ENCODE measurements at regions not wholly inside any gene's neighbourhood (a gene's known extent, or its start where the extent isn't known, plus 50 kb on each side); places are given as distances from the start of the nearest gene placed in this dataset.

DNA sequence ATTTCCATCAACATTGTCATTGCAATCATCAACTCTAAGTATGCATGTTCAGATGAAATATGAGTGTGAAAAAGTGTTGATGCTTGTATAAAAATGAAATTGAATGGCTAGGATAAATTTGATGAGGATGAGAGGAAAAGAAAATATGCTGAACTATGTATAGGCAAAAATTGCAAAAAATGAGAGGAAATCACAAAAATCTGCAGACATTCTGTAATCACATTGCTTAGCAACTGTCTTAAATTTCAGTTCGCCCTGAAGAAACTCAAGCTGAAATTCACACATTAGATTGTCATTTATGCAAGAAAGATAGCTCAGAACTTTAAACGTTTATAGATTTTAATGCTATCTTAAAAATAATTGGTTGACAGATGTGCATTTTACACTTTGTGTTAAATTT, 1098.8 kb upstream of the IGFBP7 start:
- TF ChIP-seq, protein P1, sequence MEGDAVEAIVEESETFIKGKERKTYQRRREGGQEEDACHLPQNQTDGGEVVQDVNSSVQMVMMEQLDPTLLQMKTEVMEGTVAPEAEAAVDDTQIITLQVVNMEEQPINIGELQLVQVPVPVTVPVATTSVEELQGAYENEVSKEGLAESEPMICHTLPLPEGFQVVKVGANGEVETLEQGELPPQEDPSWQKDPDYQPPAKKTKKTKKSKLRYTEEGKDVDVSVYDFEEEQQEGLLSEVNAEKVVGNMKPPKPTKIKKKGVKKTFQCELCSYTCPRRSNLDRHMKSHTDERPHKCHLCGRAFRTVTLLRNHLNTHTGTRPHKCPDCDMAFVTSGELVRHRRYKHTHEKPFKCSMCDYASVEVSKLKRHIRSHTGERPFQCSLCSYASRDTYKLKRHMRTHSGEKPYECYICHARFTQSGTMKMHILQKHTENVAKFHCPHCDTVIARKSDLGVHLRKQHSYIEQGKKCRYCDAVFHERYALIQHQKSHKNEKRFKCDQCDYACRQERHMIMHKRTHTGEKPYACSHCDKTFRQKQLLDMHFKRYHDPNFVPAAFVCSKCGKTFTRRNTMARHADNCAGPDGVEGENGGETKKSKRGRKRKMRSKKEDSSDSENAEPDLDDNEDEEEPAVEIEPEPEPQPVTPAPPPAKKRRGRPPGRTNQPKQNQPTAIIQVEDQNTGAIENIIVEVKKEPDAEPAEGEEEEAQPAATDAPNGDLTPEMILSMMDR (conservative IDR thresholded peaks at IDR 0.05 in 1 of 2, IDR thresholded peaks at IDR 0.05 in 1 of 2; ENCODE audit: extremely low read depth in 1 of 2, insufficient read depth in 1 of 2, low read depth in 1 of 2, low read length in 2 of 2): no peak
- TF ChIP-seq EZH2 (IDR thresholded peaks at IDR 0.05; ENCODE audit: borderline replicate concordance, low read length): no peak
